HepG2 (cell line): ENCODE measurements at regions not wholly inside any gene's neighbourhood (a gene's known extent, or its start where the extent isn't known, plus 50 kb on each side); places are given as distances from the start of the nearest gene placed in this dataset.

Experiments
- ATAC-seq: fragments of 200-7000 bp; cut with Tn5 transposase; 3 replicates; pipeline ENCODE4 v1.9.1; 2020; ENCODE audit warnings: mild to moderate bottlenecking, moderate library complexity
- BruUV-seq: library from RNA; stranded (reverse); fragments of 400-500 nt; replicated peaks from 2 replicates; lab custom pipeline; 2021; lab: Mats Ljungman, UMichigan
- CTCF ChIA-PET: fragments of 300-600 bp; formaldehyde crosslinking; extraction: SDS; loops from one replicate; lab custom pipeline; 2021; ENCODE audit warnings: low total read pairs, inconsistent platforms, low intra/inter-chr PET ratio; lab: Yijun Ruan, JAX
- POLR2A ChIA-PET: fragments of 350-600 bp; sonication (Branson Sonifier 250); formaldehyde crosslinking; loops from one replicate; lab custom pipeline; 2020; ENCODE audit warnings: antibody characterized with exemption, inconsistent platforms; lab: Yijun Ruan, JAX
- DNase-seq: peaks from one replicate; pipeline ENCODE4 v3.0.0-alpha.2; 2015; ENCODE audit warnings: low spot score
- FAIRE-seq: peaks from 3 replicates; lab custom pipeline; 2011; peaks lifted over from hg19 to GRCh38; lab: Jason Lieb, UNC
- H2AFZ ChIP-seq: one replicate; pipeline ENCODE4 v1.6.1; 2011; ENCODE audit warnings: low read length, inconsistent platforms
- H3K27ac ChIP-seq: fragments of 300-600 bp; 3 replicates; pipeline ENCODE4 v1.8.0; 2011; ENCODE audit warnings: mixed run types, mild to moderate bottlenecking, mixed read lengths, low read length, inconsistent platforms; ENCODE audit not compliant: insufficient read depth; ENCODE audit errors: extremely low read length
- H3K27me3 ChIP-seq, 2 experiments: fragments of 200-600 bp in 1 of 2; 2 replicates in 1 of 2; 3 replicates in 1 of 2; pipeline versions ENCODE4 v1.6.0 to v1.8.0; 2011; ENCODE audit warnings: low read length in 2 of 2, mild to moderate bottlenecking in 2 of 2, moderate library complexity in 2 of 2, inconsistent platforms in 1 of 2; ENCODE audit not compliant: insufficient read depth in 2 of 2, control insufficient read depth in 1 of 2
- H3K36me3 ChIP-seq, 2 experiments: fragments of 200-600 bp in 1 of 2; replicated peaks in 1 of 2; 2 replicates in 1 of 2; 3 replicates in 1 of 2; pipeline versions ENCODE4 v1.5.1 to v1.8.0; 2011; ENCODE audit warnings: low read length in 2 of 2, inconsistent platforms in 1 of 2; ENCODE audit not compliant: insufficient read depth in 2 of 2, control insufficient read depth in 1 of 2
- H3K4me1 ChIP-seq: 2 replicates; pipeline ENCODE4 v1.5.1; 2012; ENCODE audit warnings: low read length, inconsistent platforms; ENCODE audit not compliant: insufficient read depth
- H3K4me2 ChIP-seq: 2 replicates; pipeline ENCODE4 v1.6.0; 2011; ENCODE audit warnings: low read depth, low read length, inconsistent platforms
- H3K4me3 ChIP-seq, 3 experiments: fragments of 200-600 bp in 1 of 3; sonication (generic), shearing (Covaris generic) in 1 of 3; replicated peaks in 1 of 3; 2 replicates each; pipeline ENCODE4 v1.5.1; 2011 to 2016; ENCODE audit warnings: low read length in 3 of 3, inconsistent platforms in 2 of 3, low read depth in 2 of 3, mild to moderate bottlenecking in 2 of 3, control low read depth in 1 of 3, mixed read lengths in 1 of 3; ENCODE audit not compliant: insufficient read depth in 1 of 3
- H3K79me2 ChIP-seq: one replicate; pipeline ENCODE4 v1.6.1; 2011; ENCODE audit warnings: low read length, inconsistent platforms; ENCODE audit not compliant: insufficient read depth
- H3K9ac ChIP-seq: 2 replicates; pipeline ENCODE4 v1.6.0; 2011; ENCODE audit warnings: mild to moderate bottlenecking, low read depth, low read length, inconsistent platforms; ENCODE audit not compliant: insufficient read depth
- H3K9me3 ChIP-seq: 2 replicates; pipeline ENCODE4 v1.5.1; 2012; ENCODE audit warnings: mild to moderate bottlenecking, low read length
- H4K20me1 ChIP-seq: 2 replicates; pipeline ENCODE4 v1.6.0; 2011; ENCODE audit warnings: inconsistent platforms, mild to moderate bottlenecking, low read length, moderate library complexity; ENCODE audit not compliant: insufficient read depth
- CBX2 ChIP-seq, 2 experiments: fragments of 200-600 bp in 1 of 2; sonication (generic); formaldehyde crosslinking in 1 of 2; IDR thresholded peaks; 2 replicates each; pipeline versions ENCODE4 v1.7.0 to v1.8.1; 2018 to 2022; ENCODE audit warnings: low read depth in 2 of 2, low read length in 1 of 2, mild to moderate bottlenecking in 1 of 2, missing genetic modification reagents in 1 of 2
- DNMT1 ChIP-seq: sonication (generic); formaldehyde crosslinking; IDR thresholded peaks from 2 replicates; pipeline ENCODE4 v1.5.1; 2020; ENCODE audit warnings: mild to moderate bottlenecking, missing genetic modification reagents
- FOSL1 ChIP-seq: sonication (generic); formaldehyde crosslinking; IDR thresholded peaks from 2 replicates; pipeline ENCODE4 v1.9.0; 2021; ENCODE audit warnings: missing genetic modification reagents, borderline replicate concordance
- GFI1 ChIP-seq: sonication (generic); formaldehyde crosslinking; IDR thresholded peaks from 2 replicates; pipeline ENCODE4 v1.5.0; 2020; ENCODE audit warnings: missing genetic modification reagents, mild to moderate bottlenecking, borderline replicate concordance
- HHEX ChIP-seq: IDR thresholded peaks from 2 replicates; pipeline ENCODE4 v1.6.1; 2016; ENCODE audit warnings: control low read depth
- KDM5B ChIP-seq: sonication (generic); formaldehyde crosslinking; IDR thresholded peaks from 2 replicates; pipeline ENCODE4 v1.4.0; 2020; ENCODE audit warnings: missing genetic modification reagents, mild to moderate bottlenecking, borderline replicate concordance
- KMT2B ChIP-seq: IDR thresholded peaks from 2 replicates; pipeline ENCODE4 v1.6.1; 2016; ENCODE audit warnings: missing genetic modification reagents, missing compliant biosample characterization
- MAFF ChIP-seq: IDR thresholded peaks from 2 replicates; pipeline ENCODE4 v1.6.1; 2011; ENCODE audit warnings: low read depth, low read length, improper control_type of control experiment
- MAFK ChIP-seq, 2 experiments: IDR thresholded peaks in 1 of 2; conservative IDR thresholded peaks in 1 of 2; 2 replicates each; pipeline ENCODE4 v1.6.1; 2011; ENCODE audit warnings: improper control_type of control experiment in 2 of 2, low read length in 2 of 2
- MEF2D ChIP-seq: sonication (generic); formaldehyde crosslinking; IDR thresholded peaks from 2 replicates; pipeline ENCODE4 v1.5.1; 2020; ENCODE audit warnings: mild to moderate bottlenecking, missing genetic modification reagents
- NFATC3 ChIP-seq: sonication (generic); formaldehyde crosslinking; IDR thresholded peaks from 2 replicates; pipeline ENCODE4 v1.5.1; 2020; ENCODE audit warnings: mild to moderate bottlenecking, missing genetic modification reagents
- POLR2G ChIP-seq: fragments of 200-400 bp; formaldehyde crosslinking; IDR thresholded peaks from 2 replicates; pipeline ENCODE4 v1.6.1; 2018; ENCODE audit warnings: mild to moderate bottlenecking, low read depth, low read length, moderate library complexity
- SP4 ChIP-seq: sonication (generic); formaldehyde crosslinking; IDR thresholded peaks from 2 replicates; pipeline ENCODE4 v1.8.1; 2023; ENCODE audit warnings: mild to moderate bottlenecking, missing genetic modification reagents
- XBP1 ChIP-seq: sonication (generic); formaldehyde crosslinking; IDR thresholded peaks from 2 replicates; pipeline ENCODE4 v1.5.0; 2020; ENCODE audit warnings: missing genetic modification reagents
- ZC3H4 ChIP-seq: sonication (generic); formaldehyde crosslinking; IDR thresholded peaks from 2 replicates; pipeline ENCODE4 v1.4.0; 2020; ENCODE audit warnings: missing genetic modification reagents, borderline replicate concordance
- ZNF138 ChIP-seq: sonication (generic); formaldehyde crosslinking; IDR thresholded peaks from 2 replicates; pipeline ENCODE4 v1.5.0; 2020; ENCODE audit warnings: mild to moderate bottlenecking, low read depth, missing genetic modification reagents
- ZNF232 ChIP-seq: sonication (generic); formaldehyde crosslinking; IDR thresholded peaks from 2 replicates; pipeline ENCODE4 v1.4.0; 2020; ENCODE audit warnings: missing genetic modification reagents, borderline replicate concordance
- ZNF703 ChIP-seq: sonication (generic); formaldehyde crosslinking; IDR thresholded peaks from 2 replicates; pipeline ENCODE4 v1.5.1; 2020; ENCODE audit warnings: missing genetic modification reagents, mild to moderate bottlenecking, moderate library complexity, borderline replicate concordance
- ZNF782 ChIP-seq: sonication (generic); formaldehyde crosslinking; IDR thresholded peaks from 2 replicates; pipeline ENCODE4 v1.4.0; 2020; ENCODE audit warnings: missing genetic modification reagents, mild to moderate bottlenecking, borderline replicate concordance
- WGBS: methylation state at CpG from one replicate; pipeline ENCODE4 v1.1.6; 2017; ENCODE audit warnings: low lambda C conversion rate; 5-methylcytosine and 5-hydroxymethylcytosine counted together
- in situ Hi-C: cut with HindIII; loops from 2 replicates; pipeline ENCODE4 v1.10.0; 2017; ENCODE audit warnings: low pct_unique_long_range_greater_than_20kb; ENCODE audit not compliant: extremely low pct_ligation_motif_present
- intact Hi-C: fragments of 100-400 bp; cut with micrococcal nuclease; formaldehyde crosslinking; loops from one replicate; pipeline ENCODE4 v1.10.0; 2022; ENCODE audit not compliant: unreplicated experiment
- TF ChIP-seq, protein P1 (sequence below): sonication (generic); formaldehyde crosslinking; IDR thresholded peaks from 2 replicates; pipeline ENCODE4 v1.4.0; 2020; ENCODE audit warnings: missing genetic modification reagents

DNA sequence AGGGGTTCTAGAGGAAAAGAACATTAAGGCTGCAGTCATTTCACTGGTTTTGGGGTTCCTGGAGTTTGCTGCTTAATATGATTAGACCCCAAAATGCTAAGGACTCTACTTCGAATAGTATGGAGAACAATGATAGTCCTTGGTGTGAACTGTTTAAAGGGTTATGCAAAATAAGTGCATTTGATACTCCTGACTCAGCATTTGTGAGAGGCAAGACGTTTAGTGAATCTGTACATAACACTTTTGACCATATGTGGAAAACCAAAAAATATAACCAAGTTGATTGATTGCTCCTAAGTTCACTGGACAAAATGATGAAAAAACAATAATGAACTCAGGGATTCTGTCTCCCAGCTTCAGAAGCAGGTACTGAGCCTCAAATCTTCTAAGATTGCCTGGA is 414.1 kb downstream of the SH3BGRL start:
- ChIA-PET CTCF (no interaction called here), POLR2A (no interaction called here)
- H3K4me1 ChIP-seq = no peaks in the 10 kb centered on the region
- FAIRE-seq (no peak), DNase-seq (no peak), ATAC-seq (no peak)
- 0% methylated on average over 2 of the region's 2 CpGs for WGBS
- intact Hi-C loops = no loop called here
- no peak overlapping the region for H3K4me3 ChIP-seq
- TF ChIP-seq ZNF782 (CRISPR knock-in tag) (no peak), MAFK (conservative IDR thresholded peaks at IDR 0.05 in 1 of 2, IDR thresholded peaks at IDR 0.05 in 1 of 2; ENCODE audit: low read length in 2 of 2) (peak in 1 of 2 experiments; percentile 83; a peak in 2 of 4 replicates), MAFF (peak; percentile 71)
- H3K27ac ChIP-seq = no peak overlapping the region
- no peaks in the 10 kb centered on the region for H3K27me3 ChIP-seq
- H3K79me2 ChIP-seq = no peaks in the 10 kb centered on the region
- in situ Hi-C loops = no loop called here
- H2AFZ ChIP-seq = no peak overlapping the region
- no peak overlapping the region for H3K4me2 ChIP-seq
- BruUV-seq = no TSS peak
- H3K36me3 ChIP-seq = no peaks in the 10 kb centered on the region
- peaks cover 26% of the 10 kb centered on the region for H3K9me3 ChIP-seq
- no peaks in the 10 kb centered on the region for H4K20me1 ChIP-seq
- no peak overlapping the region for H3K9ac ChIP-seq

DNA sequence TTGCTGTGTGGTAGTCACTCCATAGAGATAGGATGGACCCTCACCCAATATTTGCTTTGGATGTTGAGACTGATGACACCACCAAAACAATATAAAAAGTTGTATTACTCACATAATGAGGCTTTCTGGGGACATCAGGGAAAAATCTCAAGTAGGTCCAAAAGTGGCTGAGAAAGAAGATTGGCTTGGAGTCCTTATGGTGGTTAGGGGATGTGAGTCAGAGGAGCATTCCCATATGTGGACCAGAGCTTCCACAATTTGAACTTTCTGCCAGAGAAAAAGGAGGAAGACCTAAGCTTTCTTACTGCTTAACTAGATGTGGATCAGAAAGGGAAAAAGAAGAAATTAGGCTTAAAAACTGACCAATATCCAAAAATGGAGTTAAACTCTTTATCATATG is 460.5 kb downstream of the SH3BGRL start:
- DNase-seq (no peak), ATAC-seq (no peak), FAIRE-seq (no peak)
- Histone ChIP-seq H3K9ac (no peak overlapping the region), H3K4me1 (no peaks in the 10 kb centered on the region), H3K4me2 (no peak overlapping the region), H2AFZ (no peak overlapping the region), H3K4me3 (no peak overlapping the region), H3K9me3 (peaks cover 12% of the 10 kb centered on the region), H3K79me2 (no peaks in the 10 kb centered on the region), H3K27ac (no peak overlapping the region), H3K36me3 (no peaks in the 10 kb centered on the region), H3K27me3 (no peaks in the 10 kb centered on the region), H4K20me1 (no peaks in the 10 kb centered on the region)
- intact Hi-C loops (no loop called here), in situ Hi-C loops (no loop called here)
- TF ChIP-seq POLR2G (no peak), HHEX (CRISPR knock-in tag) (no peak), NFATC3 (CRISPR knock-in tag) (no peak), GFI1 (CRISPR knock-in tag) (no peak), ZNF232 (no peak), DNMT1 (CRISPR knock-in tag) (no peak), MEF2D (CRISPR knock-in tag) (no peak), XBP1 (CRISPR knock-in tag) (no peak), SP4 (CRISPR knock-in tag) (no peak), FOSL1 (CRISPR knock-in tag) (no peak), ZC3H4 (no peak), CBX2 (IDR thresholded peaks at IDR 0.05; ENCODE audit: low read depth, low read length) (no peak), CBX2 (CRISPR knock-in tag; IDR thresholded peaks at IDR 0.05; ENCODE audit: low read depth) (no peak), KDM5B (CRISPR knock-in tag) (no peak), KMT2B (no peak), ZNF138 (CRISPR knock-in tag) (no peak), ZNF703 (CRISPR knock-in tag) (no peak)
- TF ChIP-seq, protein P1, sequence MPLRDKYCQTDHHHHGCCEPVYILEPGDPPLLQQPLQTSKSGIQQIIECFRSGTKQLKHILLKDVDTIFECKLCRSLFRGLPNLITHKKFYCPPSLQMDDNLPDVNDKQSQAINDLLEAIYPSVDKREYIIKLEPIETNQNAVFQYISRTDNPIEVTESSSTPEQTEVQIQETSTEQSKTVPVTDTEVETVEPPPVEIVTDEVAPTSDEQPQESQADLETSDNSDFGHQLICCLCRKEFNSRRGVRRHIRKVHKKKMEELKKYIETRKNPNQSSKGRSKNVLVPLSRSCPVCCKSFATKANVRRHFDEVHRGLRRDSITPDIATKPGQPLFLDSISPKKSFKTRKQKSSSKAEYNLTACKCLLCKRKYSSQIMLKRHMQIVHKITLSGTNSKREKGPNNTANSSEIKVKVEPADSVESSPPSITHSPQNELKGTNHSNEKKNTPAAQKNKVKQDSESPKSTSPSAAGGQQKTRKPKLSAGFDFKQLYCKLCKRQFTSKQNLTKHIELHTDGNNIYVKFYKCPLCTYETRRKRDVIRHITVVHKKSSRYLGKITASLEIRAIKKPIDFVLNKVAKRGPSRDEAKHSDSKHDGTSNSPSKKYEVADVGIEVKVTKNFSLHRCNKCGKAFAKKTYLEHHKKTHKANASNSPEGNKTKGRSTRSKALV (CRISPR knock-in tag) = no peak
- ChIA-PET POLR2A (no interaction called here), CTCF (no interaction called here)
- no TSS peak for BruUV-seq
